SK-N-SH treated with all-trans-retinoic acid at 6 μM for 48 hours (cell line): ENCODE measurements at regions not wholly inside any gene's neighbourhood (a gene's known extent, or its start where the extent isn't known, plus 50 kb on each side); places are given as distances from the start of the nearest gene placed in this dataset.

Experiments used
- ATAC-seq: fragments of 200-7000 bp; cut with Tn5 transposase; 3 replicates; pipeline ENCODE4 v1.9.1; 2020; ENCODE audit warnings: mild to moderate bottlenecking, moderate library complexity
- ARNTL ChIP-seq: fragments of 450-650 bp; formaldehyde crosslinking; IDR thresholded peaks from 2 replicates; pipeline ENCODE4 v1.5.0; 2020; ENCODE audit warnings: low read depth, mild to moderate bottlenecking, moderate library complexity, borderline replicate concordance
- BACH2 ChIP-seq: fragments of 250-450 bp; sonication (Bioruptor Pico); IDR thresholded peaks from 2 replicates; pipeline ENCODE4 v1.9.0; 2021; ENCODE audit warnings: mild to moderate bottlenecking, borderline replicate concordance
- CREB5 ChIP-seq: fragments of 250-450 bp; sonication (Bioruptor Pico); IDR thresholded peaks from 2 replicates; pipeline ENCODE4 v1.5.1; 2020; ENCODE audit warnings: low read depth, mild to moderate bottlenecking, moderate library complexity
- CSDC2 ChIP-seq: fragments of 250-450 bp; sonication (Bioruptor Pico); IDR thresholded peaks from 2 replicates; pipeline ENCODE4 v1.5.0; 2020; ENCODE audit warnings: mild to moderate bottlenecking, moderate library complexity
- ESRRG ChIP-seq: fragments of 250-450 bp; sonication (Bioruptor Pico); IDR thresholded peaks from 2 replicates; pipeline ENCODE4 v1.6.1; 2021; ENCODE audit warnings: mild to moderate bottlenecking
- GLIS3 ChIP-seq: fragments of 250-450 bp; sonication (Bioruptor Pico); IDR thresholded peaks from 2 replicates; pipeline ENCODE4 v1.5.0; 2020; ENCODE audit warnings: mild to moderate bottlenecking, moderate library complexity
- ISL1 ChIP-seq: fragments of 250-450 bp; sonication (Bioruptor Pico); IDR thresholded peaks from 2 replicates; pipeline ENCODE4 v2.1.2; 2022; ENCODE audit warnings: mild to moderate bottlenecking, moderate library complexity
- OSR1 ChIP-seq: fragments of 250-450 bp; sonication (Bioruptor Pico); IDR thresholded peaks from 2 replicates; pipeline ENCODE4 v1.8.0; 2022; ENCODE audit warnings: moderate library complexity, mild to moderate bottlenecking, inconsistent platforms
- PPARA ChIP-seq: fragments of 250-450 bp; sonication (Bioruptor Pico); IDR thresholded peaks from 2 replicates; pipeline ENCODE4 v1.5.0; 2020; ENCODE audit warnings: mild to moderate bottlenecking, borderline replicate concordance
- RARB ChIP-seq: fragments of 250-450 bp; sonication (Bioruptor Pico); IDR thresholded peaks from 2 replicates; pipeline ENCODE4 v1.8.0; 2021; ENCODE audit warnings: mild to moderate bottlenecking, moderate library complexity
- SNAI2 ChIP-seq: fragments of 250-450 bp; sonication (Bioruptor Pico); IDR thresholded peaks from 2 replicates; pipeline ENCODE4 v1.5.0; 2020; ENCODE audit warnings: mild to moderate bottlenecking, moderate library complexity
- TCF4 ChIP-seq: fragments of 250-450 bp; sonication (Bioruptor Pico); IDR thresholded peaks from 2 replicates; pipeline ENCODE4 v1.8.0; 2021; ENCODE audit warnings: mild to moderate bottlenecking, moderate library complexity, borderline replicate concordance
- TOX ChIP-seq: fragments of 250-450 bp; sonication (Bioruptor Pico); IDR thresholded peaks from 2 replicates; pipeline ENCODE4 v1.8.0; 2021; ENCODE audit warnings: mild to moderate bottlenecking, moderate library complexity, borderline replicate concordance
- ZC3H10 ChIP-seq: fragments of 250-450 bp; sonication (Bioruptor Pico); IDR thresholded peaks from 2 replicates; pipeline ENCODE4 v1.5.1; 2021; ENCODE audit warnings: mild to moderate bottlenecking, moderate library complexity
- ZFP3 ChIP-seq: fragments of 250-450 bp; sonication (Bioruptor Pico); IDR thresholded peaks from 2 replicates; pipeline ENCODE4 v1.5.0; 2020; ENCODE audit warnings: mild to moderate bottlenecking, moderate library complexity
- ZFP30 ChIP-seq: fragments of 450-650 bp; formaldehyde crosslinking; IDR thresholded peaks from 2 replicates; pipeline ENCODE4 v1.5.0; 2022; ENCODE audit warnings: mild to moderate bottlenecking, moderate library complexity
- ZNF565 ChIP-seq: fragments of 450-650 bp; formaldehyde crosslinking; conservative IDR thresholded peaks from 2 replicates; pipeline ENCODE4 v1.5.0; 2020; ENCODE audit warnings: low read depth, mild to moderate bottlenecking, moderate library complexity
- ZNF70 ChIP-seq: fragments of 450-650 bp; formaldehyde crosslinking; IDR thresholded peaks from 2 replicates; pipeline ENCODE4 v1.5.0; 2020; ENCODE audit warnings: mild to moderate bottlenecking, moderate library complexity
- TF ChIP-seq, protein P1 (sequence below): fragments of 250-450 bp; sonication (Bioruptor Pico); IDR thresholded peaks from 2 replicates; pipeline ENCODE4 v1.5.0; 2020; ENCODE audit warnings: mild to moderate bottlenecking, moderate library complexity
- TF ChIP-seq, protein P2 (sequence below): fragments of 250-450 bp; sonication (Bioruptor Pico); IDR thresholded peaks from 2 replicates; pipeline ENCODE4 v1.5.1; 2021; ENCODE audit warnings: mild to moderate bottlenecking, moderate library complexity
- TF ChIP-seq, protein P3 (sequence below): fragments of 250-450 bp; sonication (Bioruptor Pico); IDR thresholded peaks from 2 replicates; pipeline ENCODE4 v1.8.0; 2020; ENCODE audit warnings: mild to moderate bottlenecking, moderate library complexity, borderline replicate concordance

DNA sequence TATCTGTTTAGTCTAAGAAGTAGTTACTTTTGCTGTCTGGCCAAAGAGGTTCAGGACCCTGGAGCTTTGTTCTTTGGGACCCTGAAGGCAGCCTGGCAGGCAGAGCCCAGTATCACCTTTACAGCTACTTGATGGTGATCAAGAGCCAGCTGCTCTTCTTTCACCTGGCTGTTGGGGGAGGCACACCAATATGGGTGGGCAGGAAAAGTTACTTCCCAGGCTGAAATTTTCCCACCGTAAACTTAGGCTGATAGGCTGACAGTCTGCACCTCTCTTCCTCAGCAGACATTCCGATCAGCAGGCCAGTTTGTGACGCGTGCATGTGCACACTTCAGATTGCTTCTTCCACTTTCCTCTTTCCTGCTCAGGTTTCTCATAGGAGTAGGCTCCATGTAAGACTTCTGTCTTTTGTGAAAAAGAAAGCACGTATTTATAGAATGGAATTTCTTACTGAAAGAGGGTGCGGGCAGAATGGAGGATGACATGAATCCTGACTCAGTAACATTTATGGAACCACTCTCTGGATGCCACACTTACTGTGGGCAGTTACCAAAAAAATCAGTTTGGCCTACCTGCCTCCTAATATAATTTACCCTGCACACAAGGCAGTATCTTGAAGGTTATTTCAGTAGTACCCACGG, 223.9 kb upstream of the DMRT1 start:
- TF ChIP-seq ZNF70: no peak
- no peak for ATAC-seq

DNA sequence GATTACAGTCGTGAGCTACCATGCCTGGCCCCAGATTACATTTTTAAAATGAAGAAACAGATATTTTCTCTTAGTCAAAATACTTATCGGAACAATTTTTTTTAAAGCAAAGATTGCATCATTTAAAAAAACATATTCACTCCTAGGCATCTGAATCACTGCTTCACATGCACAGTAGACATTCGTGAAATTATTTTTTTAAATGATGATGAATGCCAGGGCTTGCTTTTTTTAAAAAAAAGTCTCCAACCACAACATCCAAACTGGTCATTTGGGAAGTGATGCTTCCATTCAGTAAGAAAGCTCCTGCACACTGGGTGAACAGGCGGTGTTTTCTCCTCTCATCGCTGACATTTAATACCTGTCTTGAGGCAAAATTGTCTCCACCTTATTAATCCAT, 223.0 kb upstream of the DMRT1 start:
- ATAC-seq: no peak
- TF ChIP-seq OSR1 (CRISPR knock-in tag) (no peak), TOX (CRISPR knock-in tag) (no peak), BACH2 (CRISPR knock-in tag) (no peak), CREB5 (CRISPR knock-in tag) (no peak), ESRRG (CRISPR knock-in tag) (no peak), PPARA (CRISPR knock-in tag) (no peak), ISL1 (no peak), ZFP30 (no peak), ZC3H10 (no peak), RARB (CRISPR knock-in tag) (no peak), TCF4 (CRISPR knock-in tag) (no peak), CSDC2 (no peak)
- TF ChIP-seq, protein P1, sequence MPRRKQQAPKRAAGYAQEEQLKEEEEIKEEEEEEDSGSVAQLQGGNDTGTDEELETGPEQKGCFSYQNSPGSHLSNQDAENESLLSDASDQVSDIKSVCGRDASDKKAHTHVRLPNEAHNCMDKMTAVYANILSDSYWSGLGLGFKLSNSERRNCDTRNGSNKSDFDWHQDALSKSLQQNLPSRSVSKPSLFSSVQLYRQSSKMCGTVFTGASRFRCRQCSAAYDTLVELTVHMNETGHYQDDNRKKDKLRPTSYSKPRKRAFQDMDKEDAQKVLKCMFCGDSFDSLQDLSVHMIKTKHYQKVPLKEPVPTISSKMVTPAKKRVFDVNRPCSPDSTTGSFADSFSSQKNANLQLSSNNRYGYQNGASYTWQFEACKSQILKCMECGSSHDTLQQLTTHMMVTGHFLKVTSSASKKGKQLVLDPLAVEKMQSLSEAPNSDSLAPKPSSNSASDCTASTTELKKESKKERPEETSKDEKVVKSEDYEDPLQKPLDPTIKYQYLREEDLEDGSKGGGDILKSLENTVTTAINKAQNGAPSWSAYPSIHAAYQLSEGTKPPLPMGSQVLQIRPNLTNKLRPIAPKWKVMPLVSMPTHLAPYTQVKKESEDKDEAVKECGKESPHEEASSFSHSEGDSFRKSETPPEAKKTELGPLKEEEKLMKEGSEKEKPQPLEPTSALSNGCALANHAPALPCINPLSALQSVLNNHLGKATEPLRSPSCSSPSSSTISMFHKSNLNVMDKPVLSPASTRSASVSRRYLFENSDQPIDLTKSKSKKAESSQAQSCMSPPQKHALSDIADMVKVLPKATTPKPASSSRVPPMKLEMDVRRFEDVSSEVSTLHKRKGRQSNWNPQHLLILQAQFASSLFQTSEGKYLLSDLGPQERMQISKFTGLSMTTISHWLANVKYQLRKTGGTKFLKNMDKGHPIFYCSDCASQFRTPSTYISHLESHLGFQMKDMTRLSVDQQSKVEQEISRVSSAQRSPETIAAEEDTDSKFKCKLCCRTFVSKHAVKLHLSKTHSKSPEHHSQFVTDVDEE (CRISPR knock-in tag): no peak
- TF ChIP-seq, protein P2, sequence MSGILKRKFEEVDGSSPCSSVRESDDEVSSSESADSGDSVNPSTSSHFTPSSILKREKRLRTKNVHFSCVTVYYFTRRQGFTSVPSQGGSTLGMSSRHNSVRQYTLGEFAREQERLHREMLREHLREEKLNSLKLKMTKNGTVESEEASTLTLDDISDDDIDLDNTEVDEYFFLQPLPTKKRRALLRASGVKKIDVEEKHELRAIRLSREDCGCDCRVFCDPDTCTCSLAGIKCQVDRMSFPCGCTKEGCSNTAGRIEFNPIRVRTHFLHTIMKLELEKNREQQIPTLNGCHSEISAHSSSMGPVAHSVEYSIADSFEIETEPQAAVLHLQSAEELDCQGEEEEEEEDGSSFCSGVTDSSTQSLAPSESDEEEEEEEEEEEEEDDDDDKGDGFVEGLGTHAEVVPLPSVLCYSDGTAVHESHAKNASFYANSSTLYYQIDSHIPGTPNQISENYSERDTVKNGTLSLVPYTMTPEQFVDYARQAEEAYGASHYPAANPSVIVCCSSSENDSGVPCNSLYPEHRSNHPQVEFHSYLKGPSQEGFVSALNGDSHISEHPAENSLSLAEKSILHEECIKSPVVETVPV: no peak
- TF ChIP-seq, protein P3, sequence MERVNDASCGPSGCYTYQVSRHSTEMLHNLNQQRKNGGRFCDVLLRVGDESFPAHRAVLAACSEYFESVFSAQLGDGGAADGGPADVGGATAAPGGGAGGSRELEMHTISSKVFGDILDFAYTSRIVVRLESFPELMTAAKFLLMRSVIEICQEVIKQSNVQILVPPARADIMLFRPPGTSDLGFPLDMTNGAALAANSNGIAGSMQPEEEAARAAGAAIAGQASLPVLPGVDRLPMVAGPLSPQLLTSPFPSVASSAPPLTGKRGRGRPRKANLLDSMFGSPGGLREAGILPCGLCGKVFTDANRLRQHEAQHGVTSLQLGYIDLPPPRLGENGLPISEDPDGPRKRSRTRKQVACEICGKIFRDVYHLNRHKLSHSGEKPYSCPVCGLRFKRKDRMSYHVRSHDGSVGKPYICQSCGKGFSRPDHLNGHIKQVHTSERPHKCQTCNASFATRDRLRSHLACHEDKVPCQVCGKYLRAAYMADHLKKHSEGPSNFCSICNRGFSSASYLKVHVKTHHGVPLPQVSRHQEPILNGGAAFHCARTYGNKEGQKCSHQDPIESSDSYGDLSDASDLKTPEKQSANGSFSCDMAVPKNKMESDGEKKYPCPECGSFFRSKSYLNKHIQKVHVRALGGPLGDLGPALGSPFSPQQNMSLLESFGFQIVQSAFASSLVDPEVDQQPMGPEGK: no peak

GRCh38 chr9:621201-621855, 220.2 kb upstream of the DMRT1 start:
- ATAC-seq: no peak
- TF ChIP-seq ZNF70 (no peak), ZFP3 (no peak), ARNTL (CRISPR knock-in tag) (no peak), CSDC2 (no peak), OSR1 (CRISPR knock-in tag) (no peak), RARB (CRISPR knock-in tag) (no peak), SNAI2 (CRISPR knock-in tag) (no peak), ZC3H10 (no peak), ZFP30 (no peak), TCF4 (CRISPR knock-in tag) (no peak), ZNF565 (no peak), CREB5 (CRISPR knock-in tag) (no peak), TOX (CRISPR knock-in tag) (no peak), GLIS3 (no peak), ISL1 (no peak), PPARA (CRISPR knock-in tag) (no peak)
- TF ChIP-seq, protein P1 (CRISPR knock-in tag): no peak
